ENCODE measurements at regions not wholly inside any gene's neighbourhood (a gene's known extent, or its start where the extent isn't known, plus 50 kb on each side); places are given as distances from the start of the nearest gene placed in this dataset.

DNA sequence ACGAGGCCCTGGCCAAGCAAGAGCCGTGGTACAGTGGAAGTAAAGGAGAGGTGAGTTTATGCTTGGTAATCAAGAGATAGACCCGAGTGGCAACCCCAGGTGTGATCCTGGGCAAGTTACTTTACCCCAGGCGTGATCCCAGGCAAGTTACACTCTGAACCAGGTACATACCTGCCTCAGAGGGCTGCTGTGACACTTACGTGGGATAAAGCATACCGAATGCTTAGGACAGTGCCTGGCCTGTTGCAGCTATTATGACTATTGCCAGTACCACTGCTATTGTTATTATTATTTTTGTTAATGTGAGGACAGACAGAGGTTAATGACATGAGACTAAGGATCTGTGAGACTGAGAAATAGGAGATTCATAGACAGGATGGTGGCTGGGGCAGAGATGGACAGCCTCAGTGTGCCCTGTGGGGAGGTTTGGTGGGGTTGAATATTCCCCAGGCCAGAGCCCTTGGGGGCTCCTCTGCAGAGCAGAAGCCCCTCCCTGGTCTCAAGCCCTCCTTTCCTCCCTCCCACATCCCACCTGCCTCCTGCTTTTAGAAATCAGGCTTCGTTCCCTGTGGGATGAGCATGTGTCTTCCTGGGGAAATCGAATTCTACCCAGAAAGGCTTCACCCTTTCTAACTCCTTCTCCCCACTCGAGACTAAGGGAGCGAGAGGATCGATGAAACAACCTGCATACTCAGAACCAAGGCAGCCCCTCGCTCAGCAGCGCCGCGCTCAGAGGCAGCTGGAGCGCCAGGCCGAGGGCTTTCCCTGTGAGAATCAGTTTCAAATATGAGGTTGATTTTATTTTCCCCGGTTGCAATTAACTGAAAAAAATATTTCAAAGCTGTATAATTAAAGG lies 62.0 kb upstream of the SIX3 start:
- no peak for DNase-seq (ENCODE audit: low read depth in 3 of 3)

DNA sequence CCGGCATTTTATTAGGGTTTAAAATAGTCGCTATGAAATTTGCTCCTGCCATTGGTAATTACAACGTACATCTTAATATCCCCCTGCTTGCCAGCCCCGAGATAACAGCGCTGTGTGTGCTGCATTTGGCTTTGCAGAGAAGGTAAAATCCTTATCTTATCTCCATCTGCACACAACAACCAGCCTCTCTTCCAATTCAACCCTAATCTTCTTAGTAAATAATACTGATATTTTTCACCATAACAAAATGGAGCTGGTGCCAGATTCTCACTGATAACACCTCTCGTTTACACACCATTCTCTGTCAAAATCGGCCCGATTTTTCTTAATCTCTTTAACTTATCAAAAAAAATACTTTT lies 61.4 kb upstream of the SIX3 start:
- no peak for DNase-seq (ENCODE audit: low read depth in 3 of 3)

GRCh38 chr2:44881856-44882255 lies 59.6 kb upstream of the SIX3 start:
- no peak for DNase-seq (ENCODE audit: low read depth in 3 of 3)

GRCh38 chr2:44883356-44883755 lies 58.1 kb upstream of the SIX3 start:
- no peak for DNase-seq (ENCODE audit: low read depth in 3 of 3)

- no peak for DNase-seq (ENCODE audit: low read depth in 3 of 3)
Observed at GRCh38 chr2:44884231-44884630, 57.3 kb upstream of the SIX3 start.

DNA sequence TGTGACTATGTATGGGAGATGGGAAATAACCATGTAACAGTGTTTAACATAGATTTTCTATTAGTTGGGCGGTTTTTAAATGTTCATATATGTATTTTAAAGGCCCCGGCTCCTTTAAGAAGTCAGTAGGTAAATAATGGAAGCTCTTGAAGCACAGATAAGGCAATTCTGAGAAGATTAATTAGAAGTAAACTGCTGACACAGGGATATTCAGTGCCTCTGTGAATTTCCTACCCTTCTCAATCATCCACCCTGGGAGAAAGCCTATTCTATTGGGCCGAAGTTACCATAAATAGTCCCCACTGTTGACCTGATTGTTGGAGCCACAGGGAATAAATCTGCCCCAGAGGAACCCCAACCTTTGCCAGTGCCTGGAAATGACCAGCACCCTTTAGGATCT lies 56.8 kb upstream of the SIX3 start:
- DNase-seq (ENCODE audit: low read depth in 3 of 3), result no peak

- no peak for DNase-seq (ENCODE audit: low read depth in 3 of 3)
Observed at GRCh38 chr2:44886414-44886813, 55.1 kb upstream of the SIX3 start.

- no peak for DNase-seq (ENCODE audit: low read depth in 3 of 3)
Observed at GRCh38 chr2:44889096-44889495, 52.4 kb upstream of the SIX3 start.
